C4-2B (cell line): ENCODE measurements at regions not wholly inside any gene's neighbourhood (a gene's known extent, or its start where the extent isn't known, plus 50 kb on each side); places are given as distances from the start of the nearest gene placed in this dataset.

Source experiments
- ZFX ChIP-seq: fragments of 450-650 bp; IDR thresholded peaks from 2 replicates; pipeline ENCODE4 v1.6.1; 2017
- TF ChIP-seq, protein P1 (sequence below): fragments of 450-650 bp; conservative IDR thresholded peaks from 2 replicates; pipeline ENCODE4 v1.5.1; 2017; ENCODE audit warnings: mild to moderate bottlenecking

DNA sequence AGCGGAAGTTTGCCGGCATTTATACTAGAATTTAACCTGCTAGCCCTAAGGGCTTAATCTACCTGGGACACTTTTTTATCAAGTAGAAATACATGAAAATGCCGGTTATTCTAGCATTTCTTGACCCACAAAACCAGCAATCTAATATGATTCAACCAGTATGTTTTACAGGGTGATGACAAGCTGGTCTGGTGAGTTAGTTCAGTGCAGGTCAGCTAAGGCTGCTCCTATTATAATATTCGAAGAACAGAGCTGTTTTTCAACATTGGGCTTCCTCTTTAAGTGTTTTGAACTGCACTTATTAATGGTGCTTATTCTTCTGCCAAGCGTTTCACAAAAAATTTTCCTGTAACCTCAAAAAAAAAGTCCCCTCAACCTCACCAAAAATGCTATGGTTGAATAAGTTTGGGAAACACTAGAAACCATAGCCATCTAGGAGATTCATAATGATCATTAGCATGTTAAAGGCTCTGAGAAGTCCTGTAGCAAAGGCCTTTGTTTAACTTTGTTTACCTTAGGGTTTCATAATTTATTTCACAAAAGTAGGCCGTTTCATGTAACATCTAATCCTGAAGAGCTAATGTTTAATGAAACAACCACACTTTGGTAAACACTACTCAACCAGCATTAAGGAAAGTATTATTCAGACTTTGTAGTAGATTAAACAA lies 526.6 kb downstream of the KLF12 start:
- TF ChIP-seq, protein P1, sequence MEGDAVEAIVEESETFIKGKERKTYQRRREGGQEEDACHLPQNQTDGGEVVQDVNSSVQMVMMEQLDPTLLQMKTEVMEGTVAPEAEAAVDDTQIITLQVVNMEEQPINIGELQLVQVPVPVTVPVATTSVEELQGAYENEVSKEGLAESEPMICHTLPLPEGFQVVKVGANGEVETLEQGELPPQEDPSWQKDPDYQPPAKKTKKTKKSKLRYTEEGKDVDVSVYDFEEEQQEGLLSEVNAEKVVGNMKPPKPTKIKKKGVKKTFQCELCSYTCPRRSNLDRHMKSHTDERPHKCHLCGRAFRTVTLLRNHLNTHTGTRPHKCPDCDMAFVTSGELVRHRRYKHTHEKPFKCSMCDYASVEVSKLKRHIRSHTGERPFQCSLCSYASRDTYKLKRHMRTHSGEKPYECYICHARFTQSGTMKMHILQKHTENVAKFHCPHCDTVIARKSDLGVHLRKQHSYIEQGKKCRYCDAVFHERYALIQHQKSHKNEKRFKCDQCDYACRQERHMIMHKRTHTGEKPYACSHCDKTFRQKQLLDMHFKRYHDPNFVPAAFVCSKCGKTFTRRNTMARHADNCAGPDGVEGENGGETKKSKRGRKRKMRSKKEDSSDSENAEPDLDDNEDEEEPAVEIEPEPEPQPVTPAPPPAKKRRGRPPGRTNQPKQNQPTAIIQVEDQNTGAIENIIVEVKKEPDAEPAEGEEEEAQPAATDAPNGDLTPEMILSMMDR = no peak
- TF ChIP-seq ZFX = no peak
